GM12878 (cell line): ENCODE measurements at regions not wholly inside any gene's neighbourhood (a gene's known extent, or its start where the extent isn't known, plus 50 kb on each side); places are given as distances from the start of the nearest gene placed in this dataset.

Experiments used
- ATAC-seq: fragments of 200-7000 bp; cut with Tn5 transposase; 3 replicates; pipeline ENCODE4 v1.9.1; 2020; ENCODE audit warnings: mild to moderate bottlenecking, moderate library complexity
- BruUV-seq: library from RNA; stranded (reverse); fragments of 400-500 nt; replicated peaks from 2 replicates; lab custom pipeline; 2021; lab: Mats Ljungman, UMichigan
- CTCF ChIA-PET: fragments of 300-600 bp; sonication (Branson Sonifier 250); formaldehyde crosslinking; extraction: SDS; loops from one replicate; lab custom pipeline; 2021; ENCODE audit warnings: inconsistent platforms; lab: Yijun Ruan, JAX
- POLR2A ChIA-PET: fragments of 350-600 bp; formaldehyde crosslinking; extraction: SDS; loops from one replicate; lab custom pipeline; 2021; ENCODE audit warnings: inconsistent platforms; lab: Charles Lee
- RAD21 ChIA-PET: fragments of 300-600 bp; sonication (Branson Sonifier 250); formaldehyde crosslinking; loops from one replicate; lab custom pipeline; 2023; ENCODE audit warnings: antibody characterized with exemption; ENCODE audit not compliant: unreplicated experiment; lab: Charles Lee
- SMC1A ChIA-PET: fragments of 300-600 bp; sonication (Branson Sonifier 250); formaldehyde crosslinking; loops from one replicate; lab custom pipeline; 2023; ENCODE audit not compliant: unreplicated experiment, uncharacterized antibody; lab: Charles Lee
- DNase-seq: peaks from one replicate; pipeline ENCODE4 v3.0.0-alpha.2; 2011; ENCODE audit warnings: low read depth, low spot score
- FAIRE-seq: peaks from 3 replicates; lab custom pipeline; 2011; peaks lifted over from hg19 to GRCh38; lab: Jason Lieb, UNC
- H2AFZ ChIP-seq: 2 replicates; pipeline ENCODE4 v1.6.0; 2011; ENCODE audit warnings: low read depth, low read length, control low read depth; ENCODE audit not compliant: control insufficient read depth
- H3K27ac ChIP-seq: 2 replicates; pipeline ENCODE4 v1.5.1; 2011; ENCODE audit warnings: control low read depth; ENCODE audit not compliant: control insufficient read depth, insufficient read depth
- H3K27me3 ChIP-seq, 2 experiments: replicated peaks in 1 of 2; 2 replicates each; pipeline versions ENCODE4 v1.6.0 to v1.6.1; 2011; ENCODE audit warnings: low read length in 1 of 2; ENCODE audit not compliant: control insufficient read depth in 2 of 2, insufficient read depth in 2 of 2
- H3K36me3 ChIP-seq, 2 experiments: 2 replicates each; pipeline ENCODE4 v1.5.1; 2011; ENCODE audit warnings: low read length in 1 of 2; ENCODE audit not compliant: control insufficient read depth in 2 of 2, insufficient read depth in 2 of 2
- H3K4me1 ChIP-seq: 2 replicates; pipeline ENCODE4 v1.6.1; 2011; ENCODE audit warnings: mild to moderate bottlenecking, low read length, moderate library complexity, mixed read lengths; ENCODE audit not compliant: control insufficient read depth, insufficient read depth
- H3K4me2 ChIP-seq: 2 replicates; pipeline ENCODE4 v1.6.0; 2011; ENCODE audit warnings: control low read depth; ENCODE audit not compliant: control insufficient read depth, insufficient read depth
- H3K4me3 ChIP-seq: fragments of 200-600 bp; sonication (generic); 2 replicates; pipeline ENCODE4 v1.5.1; 2016
- H3K79me2 ChIP-seq: 2 replicates; pipeline ENCODE4 v1.6.0; 2011; ENCODE audit warnings: low read length; ENCODE audit not compliant: control insufficient read depth, insufficient read depth
- H3K9ac ChIP-seq: 2 replicates; pipeline ENCODE4 v1.8.0; 2011; ENCODE audit warnings: low read length, control low read depth, mixed read lengths; ENCODE audit not compliant: control insufficient read depth, insufficient read depth
- H3K9me3 ChIP-seq: replicated peaks from 3 replicates; pipeline ENCODE4 v1.5.1; 2011; ENCODE audit warnings: mild to moderate bottlenecking, low read length; ENCODE audit not compliant: control insufficient read depth, insufficient read depth
- H4K20me1 ChIP-seq: 2 replicates; pipeline ENCODE4 v1.6.0; 2011; ENCODE audit not compliant: control insufficient read depth, insufficient read depth
- ATF7 ChIP-seq: fragments of 450-650 bp; IDR thresholded peaks from 2 replicates; pipeline ENCODE4 v1.6.1; 2016; ENCODE audit warnings: low read depth, mild to moderate bottlenecking
- EP300 ChIP-seq, 2 experiments: fragments of 150-350 bp in 1 of 2; IDR thresholded peaks; 2 replicates each; pipeline ENCODE4 v1.6.1; 2011 to 2012; ENCODE audit warnings: low read depth in 2 of 2, low read length in 2 of 2, borderline replicate concordance in 1 of 2, improper control_type of control experiment in 1 of 2, inconsistent platforms in 1 of 2; ENCODE audit not compliant: control insufficient read depth in 1 of 2
- IRF5 ChIP-seq: fragments of 450-650 bp; IDR thresholded peaks from 2 replicates; pipeline ENCODE4 v1.6.1; 2017; ENCODE audit warnings: borderline replicate concordance
- MEF2A ChIP-seq: IDR thresholded peaks from 2 replicates; pipeline ENCODE4 v1.6.1; 2011; ENCODE audit warnings: low read depth, mild to moderate bottlenecking, low read length, moderate library complexity; ENCODE audit not compliant: insufficient read depth
- NFXL1 ChIP-seq: fragments of 450-650 bp; IDR thresholded peaks from 2 replicates; pipeline ENCODE4 v1.6.1; 2017; ENCODE audit warnings: antibody characterized with exemption, mild to moderate bottlenecking, borderline replicate concordance
- NFYB ChIP-seq: IDR thresholded peaks from 2 replicates; pipeline ENCODE4 v1.6.1; 2011; ENCODE audit warnings: low read depth, mild to moderate bottlenecking, low read length, improper control_type of control experiment, moderate library complexity; ENCODE audit not compliant: insufficient read depth
- RAD51 ChIP-seq: fragments of 450-650 bp; IDR thresholded peaks from 2 replicates; pipeline ENCODE4 v1.6.1; 2016; ENCODE audit warnings: moderate library complexity, mild to moderate bottlenecking, inconsistent platforms
- SKIL ChIP-seq: fragments of 450-650 bp; IDR thresholded peaks from 2 replicates; pipeline ENCODE4 v1.6.1; 2017; ENCODE audit warnings: mild to moderate bottlenecking, low read depth, inconsistent platforms; ENCODE audit not compliant: poor library complexity, severe bottlenecking
- SRF ChIP-seq, 2 experiments: IDR thresholded peaks; 2 replicates each; pipeline ENCODE4 v1.6.1; 2011; ENCODE audit warnings: low read depth in 2 of 2, low read length in 2 of 2, mild to moderate bottlenecking in 1 of 2, moderate library complexity in 1 of 2
- TAF1 ChIP-seq: IDR thresholded peaks from 2 replicates; pipeline ENCODE4 v1.6.1; 2011; ENCODE audit warnings: mild to moderate bottlenecking, low read depth, low read length, borderline replicate concordance
- YY1 ChIP-seq: IDR thresholded peaks from 2 replicates; pipeline ENCODE4 v1.6.1; 2011; ENCODE audit warnings: low read depth, mild to moderate bottlenecking, low read length
- ZZZ3 ChIP-seq: IDR thresholded peaks from 2 replicates; pipeline ENCODE4 v1.6.1; 2011; ENCODE audit warnings: low read depth; ENCODE audit not compliant: control insufficient read depth, insufficient read length
- WGBS: methylation state at CpG from one replicate; pipeline ENCODE4 v1.1.6; 2016; ENCODE audit warnings: low lambda C conversion rate; ENCODE audit not compliant: insufficient replicate concordance, insufficient coverage; ENCODE audit errors: missing lambda C conversion rate; 5-methylcytosine and 5-hydroxymethylcytosine counted together
- in situ Hi-C: fragments of 300-500 bp; cut with MboI; formaldehyde crosslinking; loops from 9 replicates; pipeline ENCODE4 v1.14.3; 2018; ENCODE audit warnings: mixed read lengths
- intact Hi-C: fragments of 100-400 bp; cut with micrococcal nuclease; formaldehyde crosslinking; loops from one replicate; pipeline ENCODE4 v1.14.2; 2022; ENCODE audit not compliant: unreplicated experiment
- TF ChIP-seq, protein P1 (sequence below): fragments of 150-350 bp; IDR thresholded peaks from 2 replicates; pipeline ENCODE4 v1.6.1; 2014; ENCODE audit warnings: mild to moderate bottlenecking, low read depth, low read length

- Histone ChIP-seq H3K27ac (no peak overlapping the region), H3K9ac (no peak overlapping the region), H3K4me2 (no peak overlapping the region), H3K9me3 (no peaks in the 10 kb centered on the region), H3K36me3 (no peaks in the 10 kb centered on the region), H2AFZ (no peak overlapping the region), H4K20me1 (no peaks in the 10 kb centered on the region), H3K4me1 (no peaks in the 10 kb centered on the region), H3K27me3 (no peaks in the 10 kb centered on the region), H3K79me2 (no peaks in the 10 kb centered on the region), H3K4me3 (no peak overlapping the region)
- ChIA-PET RAD21 (no interaction called here), CTCF (no interaction called here), SMC1A (no interaction called here), POLR2A (no interaction called here)
- TF ChIP-seq SRF (IDR thresholded peaks at IDR 0.05; ENCODE audit: low read depth in 2 of 2, low read length in 2 of 2), result no peak
- no peak for TF ChIP-seq EP300 (IDR thresholded peaks at IDR 0.05; ENCODE audit: borderline replicate concordance in 1 of 2, control insufficient read depth in 1 of 2, low read depth in 2 of 2, low read length in 2 of 2)
- TF ChIP-seq MEF2A, result no peak
- no peak for TF ChIP-seq ZZZ3
- no peak for TF ChIP-seq TAF1
- TF ChIP-seq IRF5, result no peak
- TF ChIP-seq, protein P1, sequence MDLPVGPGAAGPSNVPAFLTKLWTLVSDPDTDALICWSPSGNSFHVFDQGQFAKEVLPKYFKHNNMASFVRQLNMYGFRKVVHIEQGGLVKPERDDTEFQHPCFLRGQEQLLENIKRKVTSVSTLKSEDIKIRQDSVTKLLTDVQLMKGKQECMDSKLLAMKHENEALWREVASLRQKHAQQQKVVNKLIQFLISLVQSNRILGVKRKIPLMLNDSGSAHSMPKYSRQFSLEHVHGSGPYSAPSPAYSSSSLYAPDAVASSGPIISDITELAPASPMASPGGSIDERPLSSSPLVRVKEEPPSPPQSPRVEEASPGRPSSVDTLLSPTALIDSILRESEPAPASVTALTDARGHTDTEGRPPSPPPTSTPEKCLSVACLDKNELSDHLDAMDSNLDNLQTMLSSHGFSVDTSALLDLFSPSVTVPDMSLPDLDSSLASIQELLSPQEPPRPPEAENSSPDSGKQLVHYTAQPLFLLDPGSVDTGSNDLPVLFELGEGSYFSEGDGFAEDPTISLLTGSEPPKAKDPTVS, result no peak
- no peak for TF ChIP-seq ATF7
- no peak for TF ChIP-seq SKIL
- TF ChIP-seq YY1, result no peak
- TF ChIP-seq RAD51, result no peak
- no peak for TF ChIP-seq NFYB
- no peak for TF ChIP-seq NFXL1
- WGBS, result 0% methylated on average over 1 of the region's 1 CpG
- FAIRE-seq, result no peak
- intact Hi-C loops, result no loop called here
- no TSS peak for BruUV-seq
- DNase-seq, result no peak
- no peak for ATAC-seq
- in situ Hi-C loops, result no loop called here
These were observed 95.8 kb upstream of the DSEL start for GRCh38 chr18:67612281-67612680.
